A549 (cell line): ENCODE measurements at regions not wholly inside any gene's neighbourhood (a gene's known extent, or its start where the extent isn't known, plus 50 kb on each side); places are given as distances from the start of the nearest gene placed in this dataset.

Experiments
- ATAC-seq, 2 experiments: fragments of 200-7000 bp in 1 of 2; fragments of >200 bp in 1 of 2; cut with Nextera tagmentation in 1 of 2; cut with Tn5 transposase in 1 of 2; 3 replicates each; pipeline versions ENCODE4 v1.8.0 to v1.9.1; 2018 to 2020; ENCODE audit warnings: mild to moderate bottlenecking in 1 of 2, moderate library complexity in 1 of 2
- CTCF ChIA-PET: fragments of 300-600 bp; sonication (Branson Sonifier 250); formaldehyde crosslinking; extraction: SDS; loops from one replicate; lab custom pipeline; 2021; ENCODE audit warnings: antibody characterized with exemption, inconsistent platforms; lab: Yijun Ruan, JAX
- POLR2A ChIA-PET: fragments of 350-600 bp; formaldehyde crosslinking; extraction: SDS; loops from one replicate; lab custom pipeline; 2021; ENCODE audit warnings: antibody characterized with exemption, inconsistent platforms; lab: Yijun Ruan, JAX
- DNase-seq, 2 experiments: peaks; one replicate each; pipeline versions ENCODE4 v3.0.0 to v3.0.0-alpha.2; 2011 to 2016; ENCODE audit warnings: low read depth in 1 of 2, low spot score in 1 of 2
- FAIRE-seq: peaks from 2 replicates; lab custom pipeline; 2011; peaks lifted over from hg19 to GRCh38; lab: Jason Lieb, UNC
- H3K27ac ChIP-seq, 2 experiments: fragments of >200 bp; sonication (Bioruptor Twin); formaldehyde crosslinking; 3 replicates each; pipeline ENCODE4 v1.5.1; 2016 to 2017
- H3K4me1 ChIP-seq: fragments of >200 bp; sonication (Bioruptor Twin); formaldehyde crosslinking; 3 replicates; pipeline ENCODE4 v1.6.1; 2016
- H3K4me2 ChIP-seq: fragments of >200 bp; sonication (Bioruptor Twin); formaldehyde crosslinking; 3 replicates; pipeline ENCODE4 v1.6.1; 2016
- H3K4me3 ChIP-seq: fragments of >200 bp; sonication (Bioruptor Twin); formaldehyde crosslinking; 3 replicates; pipeline ENCODE4 v1.5.1; 2016
- H3K9me3 ChIP-seq: fragments of >200 bp; sonication (Bioruptor Twin); formaldehyde crosslinking; 3 replicates; pipeline ENCODE4 v1.6.1; 2016
- CEBPB ChIP-seq, 2 experiments: fragments of >200 bp in 1 of 2; sonication (Bioruptor Twin) in 1 of 2; formaldehyde crosslinking in 1 of 2; IDR thresholded peaks; 2 replicates each; pipeline ENCODE4 v1.6.1; 2012 to 2016
- ELK1 ChIP-seq: fragments of 150-350 bp; IDR thresholded peaks from 2 replicates; pipeline ENCODE4 v1.6.1; 2014; ENCODE audit warnings: low read depth, mild to moderate bottlenecking, low read length
- HOXB13 ChIP-seq: fragments of 250-450 bp; sonication (Bioruptor Pico); IDR thresholded peaks from 2 replicates; pipeline ENCODE4 v1.5.0; 2020; ENCODE audit warnings: low read depth, mild to moderate bottlenecking, moderate library complexity
- HOXB5 ChIP-seq: fragments of 250-450 bp; sonication (Bioruptor Pico); IDR thresholded peaks from 2 replicates; pipeline ENCODE4 v1.5.0; 2020; ENCODE audit warnings: mild to moderate bottlenecking, moderate library complexity
- JUNB ChIP-seq: fragments of >200 bp; sonication (Bioruptor Twin); formaldehyde crosslinking; IDR thresholded peaks from 2 replicates; pipeline ENCODE4 v1.6.1; 2016
- MAX ChIP-seq: IDR thresholded peaks from 2 replicates; pipeline ENCODE4 v1.6.1; 2012
- NPAS2 ChIP-seq: fragments of 250-450 bp; sonication (Bioruptor Pico); IDR thresholded peaks from 2 replicates; pipeline ENCODE4 v1.8.0; 2022; ENCODE audit warnings: mild to moderate bottlenecking, moderate library complexity, borderline replicate concordance
- POLR2AphosphoS2 ChIP-seq: conservative IDR thresholded peaks from 2 replicates; pipeline ENCODE4 v1.6.1; 2012; ENCODE audit warnings: low read length, improper control_type of control experiment, inconsistent platforms
- SMC3 ChIP-seq: fragments of >200 bp; sonication (Bioruptor Twin); formaldehyde crosslinking; IDR thresholded peaks from 3 replicates; pipeline ENCODE4 v1.6.1; 2018; ENCODE audit warnings: inconsistent platforms
- TFCP2L1 ChIP-seq: fragments of 250-450 bp; sonication (Bioruptor Pico); IDR thresholded peaks from 2 replicates; pipeline ENCODE4 v1.5.0; 2021; ENCODE audit warnings: mild to moderate bottlenecking
- TP53 ChIP-seq: fragments of 250-450 bp; sonication (Bioruptor Pico); IDR thresholded peaks from 2 replicates; pipeline ENCODE4 v1.5.0; 2021; ENCODE audit warnings: mild to moderate bottlenecking, moderate library complexity
- WGBS: methylation state at CpG from one replicate; pipeline ENCODE4 v1.1.6; 2017; ENCODE audit errors: missing lambda C conversion rate; 5-methylcytosine and 5-hydroxymethylcytosine counted together
- TF ChIP-seq, protein P1 (sequence below): IDR thresholded peaks from 2 replicates; pipeline ENCODE4 v1.6.1; 2012; ENCODE audit warnings: low read depth, borderline replicate concordance
- TF ChIP-seq, protein P2 (sequence below): fragments of 200-600 bp; sonication (generic); IDR thresholded peaks from 2 replicates; pipeline ENCODE4 v1.6.1; 2016; ENCODE audit warnings: antibody characterized with exemption, mild to moderate bottlenecking, moderate library complexity

DNA sequence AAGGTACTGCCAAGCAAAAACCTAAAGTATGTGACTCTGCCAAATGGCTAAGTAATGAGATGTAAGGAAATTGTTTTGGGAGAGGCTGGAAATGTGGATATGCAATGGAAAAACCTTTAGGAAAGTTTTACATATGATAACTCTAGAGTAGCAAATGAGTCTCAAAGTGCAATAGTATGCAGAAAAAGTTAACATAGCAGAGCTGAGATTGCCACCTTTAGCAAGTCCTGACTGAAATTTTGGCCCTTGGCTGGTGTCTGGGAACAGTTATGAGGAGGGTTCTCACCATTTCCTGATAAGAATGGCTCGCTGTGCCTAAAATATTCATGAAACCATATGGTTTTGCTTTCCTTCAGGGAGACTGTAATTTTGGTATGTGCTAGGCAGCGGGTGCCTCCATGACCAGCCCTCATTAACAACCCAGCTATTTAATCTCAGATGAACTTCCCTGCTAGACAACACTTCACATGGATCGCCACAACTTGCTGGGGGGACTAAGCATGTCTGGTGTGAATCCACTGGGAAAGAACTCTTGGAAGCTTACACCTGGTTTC lies 72.3 kb upstream of the ERBB4 start:
- no peak overlapping the region for H3K4me2 ChIP-seq
- no peak overlapping the region for H3K27ac ChIP-seq
- no peak for ATAC-seq
- no peak for TF ChIP-seq HOXB13 (CRISPR knock-in tag)
- no peak for TF ChIP-seq JUNB
- no peak for TF ChIP-seq TP53 (CRISPR knock-in tag)
- no peak for TF ChIP-seq CEBPB (IDR thresholded peaks at IDR 0.05)
- TF ChIP-seq, all 56 proteins: peak for 0
- Histone ChIP-seq H3K4me3 (no peak overlapping the region), H3K9me3 (no peaks in the 10 kb centered on the region), H3K4me1 (no peaks in the 10 kb centered on the region)
- CTCF ChIA-PET: no interaction called here
- DNase-seq: no peak
- POLR2A ChIA-PET: no interaction called here
- FAIRE-seq: no peak
- 20% methylated on average over 3 of the region's 3 CpGs for WGBS

GRCh38 chr2:212609479-212609878 lies 70.9 kb upstream of the ERBB4 start:
- no peak for FAIRE-seq
- WGBS: 58% methylated on average over 3 of the region's 3 CpGs
- H3K27ac ChIP-seq: no peak overlapping the region
- H3K4me1 ChIP-seq: no peaks in the 10 kb centered on the region
- no peaks in the 10 kb centered on the region for H3K9me3 ChIP-seq
- H3K4me2 ChIP-seq: no peak overlapping the region
- ATAC-seq: no peak
- no peak overlapping the region for H3K4me3 ChIP-seq
- no peak for TF ChIP-seq HOXB5
- TF ChIP-seq, protein P1, sequence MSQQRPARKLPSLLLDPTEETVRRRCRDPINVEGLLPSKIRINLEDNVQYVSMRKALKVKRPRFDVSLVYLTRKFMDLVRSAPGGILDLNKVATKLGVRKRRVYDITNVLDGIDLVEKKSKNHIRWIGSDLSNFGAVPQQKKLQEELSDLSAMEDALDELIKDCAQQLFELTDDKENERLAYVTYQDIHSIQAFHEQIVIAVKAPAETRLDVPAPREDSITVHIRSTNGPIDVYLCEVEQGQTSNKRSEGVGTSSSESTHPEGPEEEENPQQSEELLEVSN: no peak
- no peak for TF ChIP-seq TP53 (CRISPR knock-in tag)
- 0 out of 4 replicates have a peak, but pooled peaks of 1 of the 2 experiments have one; percentile 26 for TF ChIP-seq CEBPB (IDR thresholded peaks at IDR 0.05)
- TF ChIP-seq SMC3: no peak
- TF ChIP-seq, protein P2, sequence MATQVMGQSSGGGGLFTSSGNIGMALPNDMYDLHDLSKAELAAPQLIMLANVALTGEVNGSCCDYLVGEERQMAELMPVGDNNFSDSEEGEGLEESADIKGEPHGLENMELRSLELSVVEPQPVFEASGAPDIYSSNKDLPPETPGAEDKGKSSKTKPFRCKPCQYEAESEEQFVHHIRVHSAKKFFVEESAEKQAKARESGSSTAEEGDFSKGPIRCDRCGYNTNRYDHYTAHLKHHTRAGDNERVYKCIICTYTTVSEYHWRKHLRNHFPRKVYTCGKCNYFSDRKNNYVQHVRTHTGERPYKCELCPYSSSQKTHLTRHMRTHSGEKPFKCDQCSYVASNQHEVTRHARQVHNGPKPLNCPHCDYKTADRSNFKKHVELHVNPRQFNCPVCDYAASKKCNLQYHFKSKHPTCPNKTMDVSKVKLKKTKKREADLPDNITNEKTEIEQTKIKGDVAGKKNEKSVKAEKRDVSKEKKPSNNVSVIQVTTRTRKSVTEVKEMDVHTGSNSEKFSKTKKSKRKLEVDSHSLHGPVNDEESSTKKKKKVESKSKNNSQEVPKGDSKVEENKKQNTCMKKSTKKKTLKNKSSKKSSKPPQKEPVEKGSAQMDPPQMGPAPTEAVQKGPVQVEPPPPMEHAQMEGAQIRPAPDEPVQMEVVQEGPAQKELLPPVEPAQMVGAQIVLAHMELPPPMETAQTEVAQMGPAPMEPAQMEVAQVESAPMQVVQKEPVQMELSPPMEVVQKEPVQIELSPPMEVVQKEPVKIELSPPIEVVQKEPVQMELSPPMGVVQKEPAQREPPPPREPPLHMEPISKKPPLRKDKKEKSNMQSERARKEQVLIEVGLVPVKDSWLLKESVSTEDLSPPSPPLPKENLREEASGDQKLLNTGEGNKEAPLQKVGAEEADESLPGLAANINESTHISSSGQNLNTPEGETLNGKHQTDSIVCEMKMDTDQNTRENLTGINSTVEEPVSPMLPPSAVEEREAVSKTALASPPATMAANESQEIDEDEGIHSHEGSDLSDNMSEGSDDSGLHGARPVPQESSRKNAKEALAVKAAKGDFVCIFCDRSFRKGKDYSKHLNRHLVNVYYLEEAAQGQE: no peak
- ChIA-PET POLR2A (no interaction called here), CTCF (no interaction called here)
- DNase-seq: no peak

- FAIRE-seq (no peak), DNase-seq (no peak), ATAC-seq (no peak)
- TF ChIP-seq SMC3: no peak
- TF ChIP-seq TFCP2L1 (CRISPR knock-in tag): no peak
- H3K4me1 ChIP-seq: no peaks in the 10 kb centered on the region
- POLR2A ChIA-PET: no interaction called here
- H3K27ac ChIP-seq: no peak overlapping the region
- no peaks in the 10 kb centered on the region for H3K9me3 ChIP-seq
- H3K4me3 ChIP-seq: no peak overlapping the region
- CTCF ChIA-PET: no interaction called here
- 8% methylated on average over 2 of the region's 2 CpGs for WGBS
- H3K4me2 ChIP-seq: no peak overlapping the region
These were observed 68.5 kb upstream of the ERBB4 start for GRCh38 chr2:212607080-212607479.

- Histone ChIP-seq H3K9me3 (no peaks in the 10 kb centered on the region), H3K27ac (no peak overlapping the region), H3K4me1 (no peaks in the 10 kb centered on the region), H3K4me3 (no peak overlapping the region), H3K4me2 (no peak overlapping the region)
- WGBS: 51% methylated on average over 1 of the region's 1 CpG
- no peak for DNase-seq
- ChIA-PET POLR2A (no interaction called here), CTCF (interaction anchor here (0.6 kb wide), 1 partner anchor 57 kb away, joined by 5 read pairs; no protein-coding TSS in a partner anchor)
- no peak for ATAC-seq
- TF ChIP-seq NPAS2 (CRISPR knock-in tag) (no peak), POLR2AphosphoS2 (no peak)
- FAIRE-seq: no peak
These were observed 67.6 kb upstream of the ERBB4 start for GRCh38 chr2:212606232-212606631.

DNA sequence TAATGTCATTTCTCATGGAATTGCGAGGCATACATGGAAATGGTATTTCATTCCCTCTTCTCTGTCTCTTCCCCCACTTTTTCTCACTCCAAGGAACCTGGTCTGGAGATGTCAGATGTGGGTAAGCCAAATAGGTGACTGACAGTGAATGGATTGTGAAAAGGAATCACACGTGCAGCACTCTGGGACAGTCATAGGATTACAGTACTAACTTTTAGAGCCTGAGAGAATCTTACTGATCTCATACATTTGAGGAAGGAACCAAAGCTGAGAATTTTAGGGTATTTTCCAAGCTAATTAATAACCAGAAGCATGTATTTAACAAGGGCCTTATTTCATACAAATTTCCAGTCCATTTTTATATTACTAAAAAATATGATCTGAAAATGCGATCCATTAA lies 58.1 kb upstream of the ERBB4 start:
- DNase-seq (no peak), FAIRE-seq (no peak), ATAC-seq (no peak)
- ChIA-PET POLR2A (no interaction called here), CTCF (no interaction called here)
- 68% methylated on average over 3 of the region's 3 CpGs for WGBS
- Histone ChIP-seq H3K4me1 (no peaks in the 10 kb centered on the region), H3K4me2 (no peak overlapping the region), H3K4me3 (no peak overlapping the region), H3K27ac (no peak overlapping the region), H3K9me3 (no peaks in the 10 kb centered on the region)
- no peak for TF ChIP-seq ELK1
- TF ChIP-seq POLR2AphosphoS2: no peak
- no peak for TF ChIP-seq TFCP2L1 (CRISPR knock-in tag)
- no peak for TF ChIP-seq MAX
